T-helper 2 cell treated with Interferon-gamma antibody and Interleukin-4, amounts not matched to agents 100 ng/mL and 5 ng/mL, for 36 hours (primary cell): ENCODE measurements at regions not wholly inside any gene's neighbourhood (a gene's known extent, or its start where the extent isn't known, plus 50 kb on each side); places are given as distances from the start of the nearest gene placed in this dataset.

Experiments
- intact Hi-C: fragments of 100-400 bp; cut with micrococcal nuclease; formaldehyde crosslinking; loops from one replicate; pipeline ENCODE4 v1.15.1; 2023

DNA sequence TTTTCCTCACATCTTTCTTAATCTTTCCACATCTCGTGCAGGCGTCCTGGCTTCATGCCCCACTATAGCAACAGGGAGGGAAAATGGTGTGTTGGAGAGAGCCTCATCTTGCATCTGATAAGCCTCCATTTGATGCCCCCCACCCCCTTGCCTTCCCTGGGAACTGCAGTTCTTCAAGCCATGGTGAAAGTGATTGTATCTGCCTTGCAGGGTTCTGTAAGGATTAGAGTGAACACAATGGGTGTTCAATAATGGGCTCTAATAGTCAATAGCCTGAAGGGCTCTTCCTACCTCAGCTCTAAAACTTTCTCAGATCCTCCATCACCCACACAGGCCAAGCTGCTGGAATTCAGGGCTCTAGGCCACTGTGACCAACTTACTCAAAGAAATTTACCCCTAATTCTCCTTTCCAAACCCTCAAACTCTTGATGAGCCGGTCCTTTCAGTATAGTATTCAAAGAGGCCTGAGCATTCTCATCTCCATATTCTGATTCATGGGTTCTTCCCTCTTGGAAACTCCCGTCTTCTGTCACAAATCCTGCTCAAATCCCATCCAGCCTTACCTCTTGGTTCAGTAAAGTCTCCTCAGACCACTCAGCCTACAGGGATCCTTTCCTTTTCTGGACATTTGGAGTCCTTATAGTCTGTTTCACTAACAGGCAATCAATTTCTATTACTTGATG, 128.3 kb upstream of the TRIM2 start:
- intact Hi-C loops: no loop called here

DNA sequence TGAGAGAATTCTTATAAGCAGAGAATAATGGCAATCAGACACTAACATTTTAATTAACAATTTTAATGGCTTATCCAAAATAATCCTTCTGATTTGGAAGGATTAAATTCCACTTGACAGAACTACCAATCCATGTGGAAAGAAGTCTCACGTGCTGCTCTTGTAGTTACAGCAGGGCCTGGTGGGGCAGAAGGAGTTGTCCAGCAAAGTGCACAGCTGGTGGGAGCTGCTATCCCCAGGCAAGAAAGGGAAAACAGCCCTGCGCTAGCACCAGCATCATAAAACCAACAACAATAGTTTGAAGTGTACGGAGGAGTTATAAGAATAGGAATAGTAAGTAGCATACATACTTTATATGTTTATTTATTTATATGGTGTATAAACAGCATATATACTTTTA, 127.4 kb upstream of the TRIM2 start:
- intact Hi-C loops: no loop called here

- intact Hi-C loops: no loop called here
Observed at GRCh38 chr4:153079857-153080391, 124.3 kb upstream of the TRIM2 start.

DNA sequence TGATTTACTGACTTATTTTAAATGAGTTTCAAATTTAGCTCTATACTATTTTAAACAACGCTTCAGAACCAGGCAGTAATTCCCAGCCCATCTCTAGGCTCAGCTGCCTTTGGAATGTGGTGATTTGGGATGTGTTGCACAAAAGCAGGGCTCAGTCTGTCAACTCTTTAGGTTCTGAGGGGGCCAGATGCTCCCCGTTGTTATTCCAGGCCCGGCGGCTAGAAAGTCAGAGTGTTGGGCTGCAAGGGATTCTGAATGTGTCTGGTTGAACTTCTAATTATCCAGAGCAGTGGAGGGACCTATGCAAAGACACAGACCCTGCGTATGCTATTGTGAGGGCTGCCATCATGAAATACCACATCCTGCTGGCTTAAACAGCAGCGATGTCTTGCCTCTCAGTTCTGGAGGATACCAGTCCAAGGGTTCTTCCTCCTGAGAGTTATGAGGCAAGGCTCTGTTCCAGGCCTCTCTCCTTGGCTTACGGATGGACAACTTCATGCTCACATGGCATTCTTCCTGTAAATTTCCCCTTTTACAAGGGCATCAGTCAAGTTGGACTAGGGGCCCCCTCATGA, 123.2 kb upstream of the TRIM2 start:
- intact Hi-C loops: no loop called here

DNA sequence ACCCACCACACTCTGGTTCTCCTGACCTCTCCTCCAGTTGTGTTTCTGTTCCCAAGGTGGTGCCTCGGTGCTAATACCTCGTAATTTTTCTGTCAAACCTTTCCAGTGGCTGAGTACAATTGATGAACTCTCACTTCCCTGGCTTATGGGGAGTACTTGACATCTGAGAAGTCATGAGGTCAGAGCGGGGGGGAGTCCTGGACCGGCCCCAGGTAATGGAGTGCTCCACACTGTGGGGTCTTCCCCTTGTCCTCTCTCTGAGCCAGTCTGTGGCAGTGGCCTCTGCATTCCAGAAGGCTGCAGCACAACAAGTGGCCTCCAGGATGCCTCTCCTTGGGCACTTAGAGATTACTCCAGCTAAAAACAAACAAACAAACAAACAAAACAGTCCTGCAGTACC, 122.5 kb upstream of the TRIM2 start:
- intact Hi-C loops: loop anchor here (2.0 kb wide), 2 partner anchors 75 to 237 kb away; no protein-coding TSS in a partner anchor

GRCh38 chr4:153082322-153083301, 121.6 kb upstream of the TRIM2 start:
- intact Hi-C loops: loop anchor here (1.0 to 2.0 kb wide), 3 partner anchors 46 to 236 kb away; no protein-coding TSS in a partner anchor

DNA sequence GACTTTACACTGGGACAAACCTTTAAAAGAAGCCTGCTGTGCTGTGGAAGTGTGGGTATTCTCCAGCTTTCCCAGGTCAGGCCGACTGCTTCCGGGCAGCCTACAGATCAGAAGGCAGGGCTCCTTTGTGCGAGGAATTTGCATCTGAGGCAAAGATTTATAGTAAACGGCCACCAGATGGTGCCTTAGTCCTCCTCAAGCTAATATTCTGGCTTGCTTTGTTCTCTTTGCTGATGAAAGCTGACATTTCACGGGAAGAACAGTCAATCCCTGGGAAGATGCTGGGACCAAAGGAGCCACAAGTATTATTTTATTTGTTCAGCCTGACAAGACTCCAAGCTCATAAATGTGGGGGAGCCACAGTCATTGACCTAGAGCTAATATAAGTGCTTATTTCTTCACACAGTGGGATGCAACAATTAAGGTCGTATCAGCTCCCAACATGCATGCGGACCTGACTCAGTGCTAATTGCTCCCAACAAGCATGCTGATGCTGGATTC, 120.7 kb upstream of the TRIM2 start:
- intact Hi-C loops: loop anchor here (1.0 to 2.0 kb wide), 3 partner anchors 45 to 235 kb away; no protein-coding TSS in a partner anchor

GRCh38 chr4:153084224-153084979, 119.8 kb upstream of the TRIM2 start:
- intact Hi-C loops: no loop called here

DNA sequence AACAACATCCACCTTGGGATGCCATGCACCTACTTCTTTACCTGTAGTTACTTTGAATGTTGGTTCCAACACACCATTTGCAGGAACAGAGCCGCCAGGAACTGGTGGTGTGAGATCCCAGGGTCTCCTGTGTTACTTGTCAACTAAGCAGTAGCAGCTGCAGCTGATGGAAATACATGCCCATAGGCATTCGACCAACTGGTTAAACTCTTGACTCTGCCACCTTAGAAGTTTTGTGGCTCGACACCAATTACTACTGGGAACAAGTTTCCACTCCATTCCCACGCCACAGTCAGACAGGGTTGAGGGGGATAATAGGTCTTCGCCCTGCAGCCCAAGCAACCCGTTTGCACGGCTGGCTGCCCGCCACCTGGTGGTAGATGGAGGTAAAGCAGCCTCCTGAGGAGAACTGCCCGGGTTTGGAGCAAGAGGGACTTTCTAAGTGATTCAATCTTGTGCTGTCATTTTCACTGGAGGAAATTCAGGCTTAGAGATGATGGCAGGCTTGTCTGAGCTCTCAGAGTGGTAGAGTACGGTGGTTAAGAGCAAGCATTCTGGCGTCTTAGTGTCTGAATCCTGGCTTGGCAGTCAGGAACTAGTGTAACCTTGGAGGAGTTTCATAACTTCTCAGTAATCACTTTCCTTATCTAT, 119.1 kb upstream of the TRIM2 start:
- intact Hi-C loops: loop anchor here (1.0 kb wide), 2 partner anchors 31 to 239 kb away; no protein-coding TSS in a partner anchor

- intact Hi-C loops: no loop called here
Observed at GRCh38 chr4:153087671-153088194, 116.5 kb upstream of the TRIM2 start.

DNA sequence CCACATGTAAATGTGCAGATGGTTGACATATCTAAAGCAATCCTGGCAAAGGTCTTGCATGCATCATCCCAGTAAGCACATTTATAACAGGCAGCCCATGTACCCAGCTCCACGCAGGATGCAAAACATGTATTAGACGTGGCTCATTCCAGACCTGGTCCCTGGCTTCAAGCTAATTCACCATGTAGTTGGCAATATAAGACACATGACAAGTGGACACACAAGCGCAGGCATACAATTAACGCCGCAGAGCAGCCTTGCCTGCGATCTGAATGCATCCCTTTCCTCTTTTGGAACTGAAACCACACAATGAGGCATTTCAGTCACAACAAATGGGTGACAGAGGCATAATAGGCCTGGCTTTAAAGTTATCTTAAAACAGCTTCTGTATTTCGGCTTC, 114.5 kb upstream of the TRIM2 start:
- intact Hi-C loops: no loop called here

DNA sequence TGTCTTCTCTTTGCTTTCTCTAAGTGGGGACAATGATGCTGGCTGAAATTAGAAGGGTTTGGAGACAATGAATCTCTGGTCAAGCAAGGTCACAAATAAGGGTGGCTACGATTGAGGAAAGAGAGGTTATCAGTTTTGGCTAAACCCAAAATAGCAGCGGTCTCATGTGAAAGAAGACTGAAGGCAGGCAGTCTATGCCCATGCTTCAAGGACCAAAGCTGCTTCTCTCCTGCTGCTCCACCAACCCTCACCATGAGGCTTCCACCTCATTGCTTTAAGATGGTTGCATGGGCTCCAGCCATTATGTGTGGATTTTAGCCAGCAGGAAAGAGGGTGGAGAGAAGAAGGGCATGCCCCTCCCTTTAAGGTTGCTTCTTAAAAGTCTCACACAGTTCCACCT, 114.1 kb upstream of the TRIM2 start:
- intact Hi-C loops: no loop called here

DNA sequence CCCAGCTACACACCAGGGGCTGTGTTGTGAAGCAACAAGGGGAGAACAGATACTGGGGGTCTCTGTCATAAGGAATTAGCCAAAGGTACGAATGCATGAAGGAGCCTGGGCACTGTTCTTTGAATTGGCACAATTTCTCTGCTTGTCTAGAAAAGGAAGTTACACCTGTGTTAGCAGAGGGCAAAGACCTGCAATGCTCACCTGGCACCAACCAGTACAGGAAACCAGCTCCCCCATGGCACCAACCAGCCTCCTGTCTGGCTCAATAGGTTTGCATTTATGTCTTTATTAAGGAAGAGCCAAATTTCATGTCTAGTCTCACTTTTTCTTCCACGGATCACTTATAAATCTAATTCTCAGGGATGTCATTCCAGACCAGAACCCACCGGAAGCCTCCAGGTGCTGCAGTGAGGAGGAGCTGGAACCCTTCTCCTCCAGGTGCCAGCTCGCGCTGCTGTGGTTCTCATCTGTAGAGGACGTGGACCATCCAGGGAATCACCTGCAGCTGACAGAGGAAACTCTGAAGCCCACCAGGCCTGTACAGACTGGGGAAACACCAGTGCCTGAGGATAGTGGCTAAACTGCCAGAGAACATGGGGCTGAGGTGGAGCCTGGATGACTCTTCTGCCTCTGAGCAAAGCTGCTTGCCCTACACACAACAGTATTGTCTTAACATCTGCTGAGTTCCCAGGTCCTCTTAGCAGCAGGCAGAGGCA, 113.4 kb upstream of the TRIM2 start:
- intact Hi-C loops: no loop called here

DNA sequence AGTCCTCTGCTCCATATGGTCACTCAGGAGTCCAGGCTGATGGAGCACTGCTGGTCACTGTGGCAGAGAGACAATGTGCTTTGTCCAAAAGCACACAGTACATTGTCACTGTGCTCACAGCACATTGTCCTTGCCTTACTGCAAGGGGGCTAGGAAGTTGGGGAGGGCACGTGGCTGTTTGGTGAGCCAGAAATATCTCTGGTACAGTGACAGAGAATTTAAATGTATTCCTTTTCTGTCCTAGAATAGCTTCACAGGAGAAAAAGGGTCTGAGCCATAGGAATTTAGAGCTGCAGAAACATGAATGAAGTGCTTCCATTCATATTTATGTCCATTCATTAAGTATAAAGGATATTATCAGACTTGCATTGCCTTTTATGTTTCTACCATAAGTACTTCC, 110.8 kb upstream of the TRIM2 start:
- intact Hi-C loops: no loop called here

DNA sequence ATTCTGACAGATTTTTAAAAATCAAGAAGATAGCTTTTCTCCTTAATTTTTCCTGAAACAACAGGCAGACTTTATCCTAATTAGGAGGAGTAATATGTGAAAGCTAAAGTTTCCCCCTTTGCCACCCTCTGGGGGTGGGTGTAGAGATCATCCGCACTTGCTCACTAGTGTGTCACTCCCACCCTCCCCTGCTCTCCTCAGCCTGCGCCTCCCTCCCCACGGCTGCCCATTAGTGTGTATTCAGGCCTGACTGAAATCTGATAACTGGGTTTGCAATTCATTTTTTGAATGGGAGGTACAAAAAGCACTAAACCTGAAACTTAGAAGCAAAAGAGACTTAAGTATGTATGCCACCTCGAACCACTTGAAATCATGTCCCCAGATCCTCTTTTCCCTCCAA, 110.4 kb upstream of the TRIM2 start:
- intact Hi-C loops: no loop called here

- intact Hi-C loops: no loop called here
Observed at GRCh38 chr4:153094435-153094834, 109.8 kb upstream of the TRIM2 start.

- intact Hi-C loops: no loop called here
Observed at GRCh38 chr4:153095448-153096204, 108.6 kb upstream of the TRIM2 start.

DNA sequence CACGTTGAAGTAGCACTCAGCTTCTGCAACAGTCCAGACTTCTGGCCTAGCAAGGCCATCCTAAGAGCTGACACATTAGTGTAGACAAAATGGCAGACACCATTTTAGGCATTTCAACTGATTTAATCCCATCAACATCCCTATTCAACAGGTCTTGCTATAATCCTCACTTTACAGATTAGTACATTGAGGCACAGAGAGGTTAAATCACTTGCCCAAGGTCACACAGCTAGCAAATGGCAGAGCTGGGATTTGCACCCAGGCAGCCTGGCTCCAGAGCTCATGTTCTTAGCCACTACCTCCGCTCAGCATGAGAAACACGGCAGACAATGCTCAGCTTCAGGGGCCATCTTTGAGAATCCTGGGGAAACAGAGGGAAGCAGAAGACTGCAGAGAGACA, 107.9 kb upstream of the TRIM2 start:
- intact Hi-C loops: no loop called here

DNA sequence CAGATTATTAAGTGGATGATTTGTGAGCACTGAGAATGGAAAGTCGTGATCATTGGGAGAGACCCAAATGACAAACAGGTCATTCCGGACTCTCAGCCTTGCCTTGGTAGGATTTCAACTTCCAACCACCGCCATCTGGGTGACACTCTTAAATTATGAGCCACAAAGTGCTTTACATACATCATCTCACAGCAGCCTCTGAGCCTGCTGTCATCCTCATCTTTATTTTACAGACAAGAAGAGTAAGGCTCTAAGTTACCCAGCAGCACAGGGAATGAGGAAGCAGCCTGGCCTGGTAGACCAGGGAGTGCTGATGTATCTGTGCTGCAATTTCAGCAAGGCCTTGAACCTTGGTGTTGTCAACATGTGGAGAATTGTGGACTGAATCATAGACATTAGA, 105.8 kb upstream of the TRIM2 start:
- intact Hi-C loops: no loop called here
